K562 (cell line): ENCODE measurements at regions not wholly inside any gene's neighbourhood (a gene's known extent, or its start where the extent isn't known, plus 50 kb on each side); places are given as distances from the start of the nearest gene placed in this dataset.

ENCODE experiments used
- ATAC-seq: fragments of 200-7000 bp; cut with Tn5 transposase; 3 replicates; pipeline ENCODE4 v1.9.1; 2020; ENCODE audit warnings: moderate library complexity
- BruUV-seq: library from RNA; stranded (reverse); fragments of 400-500 nt; replicated peaks from 2 replicates; lab custom pipeline; 2021; lab: Mats Ljungman, UMichigan
- CTCF ChIA-PET: fragments of 300-600 bp; formaldehyde crosslinking; extraction: SDS; loops from one replicate; lab custom pipeline; 2021; ENCODE audit warnings: low intra/inter-chr PET ratio; lab: Yijun Ruan, JAX
- POLR2A ChIA-PET: fragments of 300-600, 350-650 bp; sonication (Branson Sonifier 250); formaldehyde crosslinking; extraction: SDS; loops from one replicate; lab custom pipeline; 2021; ENCODE audit warnings: antibody characterized with exemption, inconsistent platforms; lab: Yijun Ruan, JAX
- DNase-seq, 4 experiments: peaks; one replicate each; pipeline versions ENCODE4 v3.0.0 to v3.0.0-alpha.2; 2011 to 2018; ENCODE audit warnings: low spot score in 3 of 4, mixed read lengths in 3 of 4; ENCODE audit errors: extremely low read depth in 1 of 4
- FAIRE-seq: peaks from 2 replicates; lab custom pipeline; 2011; peaks lifted over from hg19 to GRCh38; lab: Jason Lieb, UNC
- H2AFZ ChIP-seq: 2 replicates; pipeline ENCODE4 v1.6.0; 2011; ENCODE audit warnings: low read depth, low read length, control low read depth, inconsistent platforms
- H3K27ac ChIP-seq: fragments of 200-600 bp; 3 replicates; pipeline ENCODE4 v1.8.0; 2011; ENCODE audit warnings: low read depth, mild to moderate bottlenecking, control low read depth, inconsistent platforms, low read length, moderate library complexity, mixed read lengths; ENCODE audit errors: extremely low read depth
- H3K27me3 ChIP-seq, 2 experiments: fragments of 300-600 bp in 1 of 2; 2 replicates in 1 of 2; 3 replicates in 1 of 2; pipeline versions ENCODE4 v1.6.0 to v1.8.0; 2011; ENCODE audit warnings: inconsistent platforms in 2 of 2, low read length in 2 of 2, mild to moderate bottlenecking in 1 of 2, mixed read lengths in 1 of 2, moderate library complexity in 1 of 2; ENCODE audit not compliant: control insufficient read depth in 2 of 2, insufficient read depth in 2 of 2
- H3K36me3 ChIP-seq: fragments of 300-600 bp; 3 replicates; pipeline ENCODE4 v1.8.0; 2011; ENCODE audit warnings: mild to moderate bottlenecking, low read length, inconsistent platforms; ENCODE audit not compliant: control insufficient read depth, insufficient read depth
- H3K4me1 ChIP-seq, 2 experiments: fragments of 200-600 bp in 1 of 2; replicated peaks in 1 of 2; 2 replicates in 1 of 2; 3 replicates in 1 of 2; pipeline versions ENCODE4 v1.5.1 to v1.8.0; 2011; ENCODE audit warnings: inconsistent platforms in 2 of 2, low read length in 2 of 2, mild to moderate bottlenecking in 1 of 2, mixed read lengths in 1 of 2, moderate library complexity in 1 of 2; ENCODE audit not compliant: control insufficient read depth in 2 of 2, insufficient read depth in 2 of 2
- H3K4me2 ChIP-seq: 2 replicates; pipeline ENCODE4 v1.6.1; 2011; ENCODE audit warnings: low read length, control low read depth, inconsistent platforms, mixed read lengths; ENCODE audit not compliant: insufficient read depth
- H3K4me3 ChIP-seq: fragments of 200-600 bp; sonication (generic), shearing (Covaris generic); 2 replicates; pipeline ENCODE4 v1.5.1; 2016; ENCODE audit warnings: control low read depth, inconsistent platforms
- H3K79me2 ChIP-seq: fragments of 200-600 bp; 3 replicates; pipeline ENCODE4 v1.8.0; 2011; ENCODE audit warnings: low read length, inconsistent platforms; ENCODE audit not compliant: control insufficient read depth, insufficient read depth
- H3K9ac ChIP-seq, 2 experiments: 2 replicates each; pipeline versions ENCODE4 v1.6.0 to v1.6.1; 2011; ENCODE audit warnings: low read depth in 2 of 2, low read length in 2 of 2, control low read depth in 1 of 2, inconsistent platforms in 1 of 2, mild to moderate bottlenecking in 1 of 2, mixed read lengths in 1 of 2; ENCODE audit not compliant: insufficient read depth in 1 of 2
- H3K9me1 ChIP-seq: one replicate; pipeline ENCODE4 v1.6.0; 2011; ENCODE audit warnings: inconsistent platforms, mild to moderate bottlenecking, low read length, moderate library complexity; ENCODE audit not compliant: control insufficient read depth, insufficient read depth
- H3K9me3 ChIP-seq: replicated peaks from 2 replicates; pipeline ENCODE4 v1.5.1; 2011; ENCODE audit warnings: low read depth, low read length, inconsistent platforms; ENCODE audit not compliant: control insufficient read depth, insufficient read depth
- H4K20me1 ChIP-seq: replicated peaks from 2 replicates; pipeline ENCODE4 v1.6.1; 2011; ENCODE audit warnings: low read length, inconsistent platforms, mixed read lengths; ENCODE audit not compliant: control insufficient read depth, insufficient read depth
- EP300 ChIP-seq: IDR thresholded peaks from 2 replicates; pipeline ENCODE4 v1.6.1; 2012; ENCODE audit warnings: low read length, improper control_type of control experiment
- HLTF ChIP-seq: fragments of 450-650 bp; IDR thresholded peaks from 2 replicates; pipeline ENCODE4 v1.6.1; 2016
- MTA3 ChIP-seq: fragments of 450-650 bp; formaldehyde crosslinking; IDR thresholded peaks from 2 replicates; pipeline ENCODE4 v1.6.1; 2017; ENCODE audit warnings: mild to moderate bottlenecking, borderline replicate concordance
- NCOA1 ChIP-seq: fragments of 450-650 bp; IDR thresholded peaks from 2 replicates; pipeline ENCODE4 v1.6.1; 2016; ENCODE audit warnings: low read depth
- WGBS: fragments of 100-300 bp; shearing (Covaris generic); methylation state at CpG from one replicate; pipeline ENCODE4 v1.1.6; 2016; ENCODE audit warnings: low coverage, mixed read lengths; ENCODE audit not compliant: insufficient coverage; ENCODE audit errors: missing lambda C conversion rate; 5-methylcytosine and 5-hydroxymethylcytosine counted together
- in situ Hi-C: fragments of 300-500 bp; cut with MboI; formaldehyde crosslinking; loops from 4 replicates; pipeline ENCODE4 v1.15.0; 2018; ENCODE audit warnings: inconsistent platforms, mixed read lengths
- intact Hi-C: fragments of 100-400 bp; cut with micrococcal nuclease; formaldehyde crosslinking; loops from 2 replicates; pipeline ENCODE4 v1.14.2; 2022
- TF ChIP-seq, protein P1 (sequence below), 2 experiments: fragments of 200-800 bp in 1 of 2; sonication (Bioruptor generic) in 1 of 2; sonication (generic) in 1 of 2; formaldehyde crosslinking in 1 of 2; IDR thresholded peaks in 1 of 2; conservative IDR thresholded peaks in 1 of 2; 2 replicates each; pipeline versions ENCODE4 v1.5.0 to v1.6.1; 2016 to 2020; ENCODE audit warnings: missing compliant biosample characterization in 1 of 2, missing genetic modification characterization in 1 of 2, missing genetic modification reagents in 1 of 2
- TF ChIP-seq, protein P2 (sequence below), 2 experiments: fragments of 150-350 bp in 1 of 2; IDR thresholded peaks; 2 replicates each; pipeline ENCODE4 v1.6.1; 2012 to 2016; ENCODE audit warnings: low read depth in 2 of 2, low read length in 2 of 2, mild to moderate bottlenecking in 1 of 2, moderate library complexity in 1 of 2

DNA sequence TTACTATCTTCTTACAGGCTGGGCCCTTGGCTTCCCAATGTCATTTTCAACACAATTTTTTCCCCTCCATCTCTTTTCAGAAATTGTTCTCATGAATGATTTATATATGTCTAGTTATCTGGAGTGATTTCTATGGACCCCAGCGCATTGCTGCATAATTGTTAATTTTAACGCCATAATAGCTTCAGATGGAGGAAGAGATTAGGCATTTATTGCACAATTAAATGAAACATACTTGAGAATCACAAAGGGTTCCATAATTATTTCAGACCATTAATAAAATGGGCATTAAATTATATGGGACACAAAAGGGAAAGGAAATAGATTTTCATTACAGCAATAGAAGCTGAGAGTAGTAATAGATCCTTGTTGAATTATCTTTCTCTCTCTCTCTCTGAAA lies 70.3 kb upstream of the SOX14 start:
- H3K9me3 ChIP-seq = no peaks in the 10 kb centered on the region
- H3K27me3 ChIP-seq = no peaks in the 10 kb centered on the region
- no peak overlapping the region for H3K27ac ChIP-seq
- H3K79me2 ChIP-seq = no peaks in the 10 kb centered on the region
- no peak overlapping the region for H2AFZ ChIP-seq
- H3K9me1 ChIP-seq = no peaks in the 10 kb centered on the region
- no peaks in the 10 kb centered on the region for H4K20me1 ChIP-seq
- intact Hi-C loops (loop anchor here (10.0 kb wide), 1 partner anchor 569 kb away; no protein-coding TSS in a partner anchor), in situ Hi-C loops (no loop called here)
- DNase-seq (no peak), FAIRE-seq (no peak), ATAC-seq (no peak)
- no TSS peak for BruUV-seq
- TF ChIP-seq NCOA1 (no peak), MTA3 (no peak), EP300 (no peak), HLTF (no peak)
- TF ChIP-seq, protein P1, sequence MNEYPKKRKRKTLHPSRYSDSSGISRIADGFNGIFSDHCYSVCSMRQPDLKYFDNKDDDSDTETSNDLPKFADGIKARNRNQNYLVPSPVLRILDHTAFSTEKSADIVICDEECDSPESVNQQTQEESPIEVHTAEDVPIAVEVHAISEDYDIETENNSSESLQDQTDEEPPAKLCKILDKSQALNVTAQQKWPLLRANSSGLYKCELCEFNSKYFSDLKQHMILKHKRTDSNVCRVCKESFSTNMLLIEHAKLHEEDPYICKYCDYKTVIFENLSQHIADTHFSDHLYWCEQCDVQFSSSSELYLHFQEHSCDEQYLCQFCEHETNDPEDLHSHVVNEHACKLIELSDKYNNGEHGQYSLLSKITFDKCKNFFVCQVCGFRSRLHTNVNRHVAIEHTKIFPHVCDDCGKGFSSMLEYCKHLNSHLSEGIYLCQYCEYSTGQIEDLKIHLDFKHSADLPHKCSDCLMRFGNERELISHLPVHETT (CRISPR knock-in tag; conservative IDR thresholded peaks at IDR 0.05 in 1 of 2, IDR thresholded peaks at IDR 0.05 in 1 of 2) = no peak
- TF ChIP-seq, protein P2, sequence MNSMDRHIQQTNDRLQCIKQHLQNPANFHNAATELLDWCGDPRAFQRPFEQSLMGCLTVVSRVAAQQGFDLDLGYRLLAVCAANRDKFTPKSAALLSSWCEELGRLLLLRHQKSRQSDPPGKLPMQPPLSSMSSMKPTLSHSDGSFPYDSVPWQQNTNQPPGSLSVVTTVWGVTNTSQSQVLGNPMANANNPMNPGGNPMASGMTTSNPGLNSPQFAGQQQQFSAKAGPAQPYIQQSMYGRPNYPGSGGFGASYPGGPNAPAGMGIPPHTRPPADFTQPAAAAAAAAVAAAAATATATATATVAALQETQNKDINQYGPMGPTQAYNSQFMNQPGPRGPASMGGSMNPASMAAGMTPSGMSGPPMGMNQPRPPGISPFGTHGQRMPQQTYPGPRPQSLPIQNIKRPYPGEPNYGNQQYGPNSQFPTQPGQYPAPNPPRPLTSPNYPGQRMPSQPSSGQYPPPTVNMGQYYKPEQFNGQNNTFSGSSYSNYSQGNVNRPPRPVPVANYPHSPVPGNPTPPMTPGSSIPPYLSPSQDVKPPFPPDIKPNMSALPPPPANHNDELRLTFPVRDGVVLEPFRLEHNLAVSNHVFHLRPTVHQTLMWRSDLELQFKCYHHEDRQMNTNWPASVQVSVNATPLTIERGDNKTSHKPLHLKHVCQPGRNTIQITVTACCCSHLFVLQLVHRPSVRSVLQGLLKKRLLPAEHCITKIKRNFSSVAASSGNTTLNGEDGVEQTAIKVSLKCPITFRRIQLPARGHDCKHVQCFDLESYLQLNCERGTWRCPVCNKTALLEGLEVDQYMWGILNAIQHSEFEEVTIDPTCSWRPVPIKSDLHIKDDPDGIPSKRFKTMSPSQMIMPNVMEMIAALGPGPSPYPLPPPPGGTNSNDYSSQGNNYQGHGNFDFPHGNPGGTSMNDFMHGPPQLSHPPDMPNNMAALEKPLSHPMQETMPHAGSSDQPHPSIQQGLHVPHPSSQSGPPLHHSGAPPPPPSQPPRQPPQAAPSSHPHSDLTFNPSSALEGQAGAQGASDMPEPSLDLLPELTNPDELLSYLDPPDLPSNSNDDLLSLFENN (IDR thresholded peaks at IDR 0.05; ENCODE audit: low read depth in 2 of 2, low read length in 2 of 2) = no peak
- ChIA-PET CTCF (no interaction called here), POLR2A (no interaction called here)
- H3K4me1 ChIP-seq = no peaks in the 10 kb centered on the region
- 0% methylated on average over 2 of the region's 2 CpGs for WGBS
- H3K36me3 ChIP-seq = no peaks in the 10 kb centered on the region
- H3K4me2 ChIP-seq = no peak overlapping the region
- no peak overlapping the region for H3K4me3 ChIP-seq
- no peak overlapping the region for H3K9ac ChIP-seq
